LNCaP clone FGC (cell line): ENCODE measurements at regions not wholly inside any gene's neighbourhood (a gene's known extent, or its start where the extent isn't known, plus 50 kb on each side); places are given as distances from the start of the nearest gene placed in this dataset.

Experiments used
- DNase-seq: peaks from one replicate; pipeline ENCODE4 v3.0.0-alpha.2; 2011; ENCODE audit warnings: low read depth
- H3K4me3 ChIP-seq: 2 replicates; pipeline ENCODE4 v1.5.1; 2011; ENCODE audit warnings: mild to moderate bottlenecking, low read depth, low read length, control low read depth
- CTCF ChIP-seq: IDR thresholded peaks from 2 replicates; pipeline ENCODE4 v1.5.1; 2012; ENCODE audit warnings: mild to moderate bottlenecking; ENCODE audit not compliant: control insufficient read depth, insufficient read depth; ENCODE audit errors: extremely low read depth

GRCh38 chr2:71801969-71802368, 345.7 kb downstream of the CYP26B1 start:
- TF ChIP-seq CTCF, result peak; percentile 53
- no peak for DNase-seq
- no peak overlapping the region for H3K4me3 ChIP-seq

- no peak for DNase-seq
- TF ChIP-seq CTCF, result no peak
- no peak overlapping the region for H3K4me3 ChIP-seq
These were observed 346.1 kb downstream of the CYP26B1 start for GRCh38 chr2:71801556-71801955.

- H3K4me3 ChIP-seq, result no peak overlapping the region
- no peak for DNase-seq
- TF ChIP-seq CTCF, result no peak
These were observed 346.8 kb downstream of the CYP26B1 start for GRCh38 chr2:71800851-71801250.

- no peak for DNase-seq
- no peak for TF ChIP-seq CTCF
- no peak overlapping the region for H3K4me3 ChIP-seq
These were observed 346.9 kb downstream of the DYSF start for GRCh38 chr2:71800106-71800809.

GRCh38 chr2:71799013-71799575, 345.7 kb downstream of the DYSF start:
- TF ChIP-seq CTCF, result no peak
- H3K4me3 ChIP-seq, result no peak overlapping the region
- no peak for DNase-seq

- no peak for DNase-seq
- peak; percentile 47 for TF ChIP-seq CTCF
- H3K4me3 ChIP-seq, result no peak overlapping the region
These were observed 345.1 kb downstream of the DYSF start for GRCh38 chr2:71798266-71799012.
